ENCODE measurements at regions not wholly inside any gene's neighbourhood (a gene's known extent, or its start where the extent isn't known, plus 50 kb on each side); places are given as distances from the start of the nearest gene placed in this dataset.
"Not testable (repeated sequence)": the region's sequence is repeated elsewhere in the genome, so short reads cannot be mapped to it uniquely, and the experiment has no call there.

GRCh38 chr1:143874625-143875024 lies 97.2 kb downstream of the FAM72C start:
- 80% methylated on average over 1 of the region's 2 CpGs; no CpG with 5 or more reads in 1 of the 2 donors for WGBS, 2 donors (ENCODE audit: low coverage in 1 of 2)
- H3K27me3 ChIP-seq; H3K9me3 ChIP-seq; H3K4me3 ChIP-seq; H3K36me3 ChIP-seq; intact Hi-C loops (cut with DNase I; ENCODE audit: low total_unique reads); DNase-seq; in situ Hi-C loops (cut with MboI; ENCODE audit: low pct_ligation_motif_present in 1 of 4, low pct_unique_long_range_greater_than_20kb in 1 of 4, low sequenced_read_pairs in 3 of 4); H3K27ac ChIP-seq; H3K4me1 ChIP-seq: not testable (repeated sequence)

- in situ Hi-C loops (cut with MboI; ENCODE audit: low pct_ligation_motif_present in 1 of 4, low pct_unique_long_range_greater_than_20kb in 1 of 4, low sequenced_read_pairs in 3 of 4); H3K36me3 ChIP-seq: not testable (repeated sequence)
These were observed 98.1 kb downstream of the FAM72C start for GRCh38 chr1:143873650-143874049.

GRCh38 chr1:143870388-143870787 lies 101.4 kb downstream of the FAM72C start:
- H3K9me3 ChIP-seq; DNase-seq; in situ Hi-C loops (cut with MboI; ENCODE audit: low pct_ligation_motif_present in 1 of 4, low pct_unique_long_range_greater_than_20kb in 1 of 4, low sequenced_read_pairs in 3 of 4); H3K4me3 ChIP-seq; intact Hi-C loops (cut with DNase I; ENCODE audit: low total_unique reads); H3K27me3 ChIP-seq; H3K4me1 ChIP-seq; H3K36me3 ChIP-seq; H3K27ac ChIP-seq: not testable (repeated sequence)
- WGBS, 2 donors (ENCODE audit: low coverage in 1 of 2): 70% methylated on average over 1 of the region's 1 CpG; no CpG with 5 or more reads in 1 of the 2 donors

More at GRCh38 chr1:143873650-143874049, 98.1 kb downstream of the FAM72C start:
- H3K4me3 ChIP-seq; H3K27me3 ChIP-seq; intact Hi-C loops (cut with DNase I; ENCODE audit: low total_unique reads); H3K4me1 ChIP-seq; H3K9me3 ChIP-seq; H3K27ac ChIP-seq; DNase-seq: not testable (repeated sequence)
- WGBS, 2 donors (ENCODE audit: low coverage in 1 of 2): 83 to 89% methylated on average over 1 to 2 of the region's 5 CpGs

GRCh38 chr1:143867590-143868220 lies 104.1 kb downstream of the FAM72C start:
- H3K36me3 ChIP-seq; H3K27ac ChIP-seq; intact Hi-C loops (cut with DNase I; ENCODE audit: low total_unique reads); H3K27me3 ChIP-seq; H3K9me3 ChIP-seq; H3K4me1 ChIP-seq; DNase-seq; in situ Hi-C loops (cut with MboI; ENCODE audit: low pct_ligation_motif_present in 1 of 4, low pct_unique_long_range_greater_than_20kb in 1 of 4, low sequenced_read_pairs in 3 of 4); H3K4me3 ChIP-seq: not testable (repeated sequence)
- 8% methylated on average over 3 of the region's 5 CpGs; no CpG with 5 or more reads in 1 of the 2 donors for WGBS, 2 donors (ENCODE audit: low coverage in 1 of 2)

GRCh38 chr1:143863901-143864520 lies 107.8 kb downstream of the FAM72C start:
- H3K27me3 ChIP-seq; intact Hi-C loops (cut with DNase I; ENCODE audit: low total_unique reads); H3K27ac ChIP-seq; in situ Hi-C loops (cut with MboI; ENCODE audit: low pct_ligation_motif_present in 1 of 4, low pct_unique_long_range_greater_than_20kb in 1 of 4, low sequenced_read_pairs in 3 of 4); H3K36me3 ChIP-seq; H3K4me1 ChIP-seq; H3K9me3 ChIP-seq; H3K4me3 ChIP-seq; DNase-seq: not testable (repeated sequence)
- WGBS, 2 donors (ENCODE audit: low coverage in 1 of 2): 43% methylated on average over 1 of the region's 1 CpG; no CpG with 5 or more reads in 1 of the 2 donors

GRCh38 chr1:143862722-143863121 lies 109.1 kb downstream of the FAM72C start:
- in situ Hi-C loops (cut with MboI; ENCODE audit: low pct_ligation_motif_present in 1 of 4, low pct_unique_long_range_greater_than_20kb in 1 of 4, low sequenced_read_pairs in 3 of 4); H3K27me3 ChIP-seq; H3K9me3 ChIP-seq; intact Hi-C loops (cut with DNase I; ENCODE audit: low total_unique reads); H3K27ac ChIP-seq; H3K4me1 ChIP-seq; H3K4me3 ChIP-seq; H3K36me3 ChIP-seq; DNase-seq: not testable (repeated sequence)
- WGBS, 2 donors (ENCODE audit: low coverage in 1 of 2): 65% methylated on average over 4 of the region's 4 CpGs; no CpG with 5 or more reads in 1 of the 2 donors

- H3K36me3 ChIP-seq; H3K27me3 ChIP-seq; in situ Hi-C loops (cut with MboI; ENCODE audit: low pct_ligation_motif_present in 1 of 4, low pct_unique_long_range_greater_than_20kb in 1 of 4, low sequenced_read_pairs in 3 of 4); H3K9me3 ChIP-seq; H3K4me3 ChIP-seq; DNase-seq; intact Hi-C loops (cut with DNase I; ENCODE audit: low total_unique reads); H3K27ac ChIP-seq; H3K4me1 ChIP-seq: not testable (repeated sequence)
- no CpG with 5 or more reads among the region's 1 CpG for WGBS, 2 donors (ENCODE audit: low coverage in 1 of 2)
These were observed 110.5 kb downstream of the FAM72C start for GRCh38 chr1:143861306-143861705.

GRCh38 chr1:143855867-143856266 lies 115.9 kb downstream of the FAM72C start:
- H3K9me3 ChIP-seq; H3K4me3 ChIP-seq; H3K36me3 ChIP-seq; H3K27me3 ChIP-seq; DNase-seq; intact Hi-C loops (cut with DNase I; ENCODE audit: low total_unique reads); in situ Hi-C loops (cut with MboI; ENCODE audit: low pct_ligation_motif_present in 1 of 4, low pct_unique_long_range_greater_than_20kb in 1 of 4, low sequenced_read_pairs in 3 of 4); H3K4me1 ChIP-seq; H3K27ac ChIP-seq: not testable (repeated sequence)
- WGBS, 2 donors (ENCODE audit: low coverage in 1 of 2): no CpG with 5 or more reads among the region's 1 CpG

- DNase-seq; H3K27ac ChIP-seq; H3K9me3 ChIP-seq; H3K27me3 ChIP-seq; H3K36me3 ChIP-seq; H3K4me1 ChIP-seq; in situ Hi-C loops (cut with MboI; ENCODE audit: low pct_ligation_motif_present in 1 of 4, low pct_unique_long_range_greater_than_20kb in 1 of 4, low sequenced_read_pairs in 3 of 4); intact Hi-C loops (cut with DNase I; ENCODE audit: low total_unique reads); H3K4me3 ChIP-seq: not testable (repeated sequence)
- WGBS, 2 donors (ENCODE audit: low coverage in 1 of 2): no CpG with 5 or more reads among the region's 2 CpGs
These were observed 117.7 kb downstream of the FAM72C start for GRCh38 chr1:143854069-143854468.

- H3K27ac ChIP-seq; H3K36me3 ChIP-seq; in situ Hi-C loops (cut with MboI; ENCODE audit: low pct_ligation_motif_present in 1 of 4, low pct_unique_long_range_greater_than_20kb in 1 of 4, low sequenced_read_pairs in 3 of 4); H3K27me3 ChIP-seq; DNase-seq; intact Hi-C loops (cut with DNase I; ENCODE audit: low total_unique reads); H3K9me3 ChIP-seq; H3K4me1 ChIP-seq; H3K4me3 ChIP-seq: not testable (repeated sequence)
- WGBS, 2 donors (ENCODE audit: low coverage in 1 of 2): 78 to 80% methylated on average over 1 to 2 of the region's 2 CpGs
These were observed 121.1 kb downstream of the FAM72C start for GRCh38 chr1:143850637-143851036.

GRCh38 chr1:143848859-143849258 lies 122.9 kb downstream of the FAM72C start:
- H3K9me3 ChIP-seq; DNase-seq; H3K4me3 ChIP-seq; in situ Hi-C loops (cut with MboI; ENCODE audit: low pct_ligation_motif_present in 1 of 4, low pct_unique_long_range_greater_than_20kb in 1 of 4, low sequenced_read_pairs in 3 of 4); H3K27ac ChIP-seq; H3K36me3 ChIP-seq; H3K27me3 ChIP-seq; intact Hi-C loops (cut with DNase I; ENCODE audit: low total_unique reads); H3K4me1 ChIP-seq: not testable (repeated sequence)

Measured in transverse colon (tissue), 4 donors.